Common myeloid progenitor, CD34-positive (primary cell): ENCODE measurements at regions not wholly inside any gene's neighbourhood (a gene's known extent, or its start where the extent isn't known, plus 50 kb on each side); places are given as distances from the start of the nearest gene placed in this dataset.

Source experiments
- CTCF ChIA-PET: fragments of 350-600 bp; sonication (Branson Sonifier 250); formaldehyde crosslinking; loops from one replicate; lab custom pipeline; 2021; ENCODE audit warnings: antibody characterized with exemption; lab: Charles Lee
- POLR2A ChIA-PET: fragments of 350-600 bp; sonication (Branson Sonifier 250); formaldehyde crosslinking; loops from one replicate; lab custom pipeline; 2021; ENCODE audit warnings: antibody characterized with exemption; lab: Charles Lee
- DNase-seq, 3 donors: peaks; one replicate each; pipeline versions ENCODE4 v3.0.0 to v3.0.0-alpha.2; 2013
- H3K27ac ChIP-seq, 2 experiments: 1 replicate in 1 of 2; 2 replicates in 1 of 2; pipeline ENCODE4 v1.7.0; 2013; ENCODE audit warnings: inconsistent platforms in 2 of 2, low read length in 2 of 2, mild to moderate bottlenecking in 2 of 2, low read depth in 1 of 2, moderate library complexity in 1 of 2; ENCODE audit not compliant: severe bottlenecking in 2 of 2, insufficient read depth in 1 of 2, poor library complexity in 1 of 2
- H3K27me3 ChIP-seq, 5 experiments: replicated peaks in 2 of 5; 1 replicate in 3 of 5; 2 replicates in 2 of 5; pipeline versions ENCODE4 v1.6.1 to v1.7.0; 2013; ENCODE audit warnings: low read length in 4 of 5, mild to moderate bottlenecking in 2 of 5, moderate library complexity in 2 of 5, inconsistent platforms in 1 of 5; ENCODE audit not compliant: insufficient read depth in 5 of 5, control insufficient read depth in 4 of 5
- H3K36me3 ChIP-seq, 4 experiments: 1 replicate in 2 of 4; 2 replicates in 2 of 4; pipeline versions ENCODE4 v1.6.1 to v1.7.0; 2013; ENCODE audit warnings: low read length in 3 of 4, control low read depth in 1 of 4, mild to moderate bottlenecking in 1 of 4; ENCODE audit not compliant: control insufficient read depth in 4 of 4, insufficient read depth in 4 of 4
- H3K4me1 ChIP-seq, 4 experiments: 1 replicate in 3 of 4; 2 replicates in 1 of 4; pipeline versions ENCODE4 v1.6.1 to v1.7.1; 2013; ENCODE audit warnings: low read length in 3 of 4, mild to moderate bottlenecking in 3 of 4, control low read depth in 1 of 4, inconsistent platforms in 1 of 4, moderate library complexity in 1 of 4; ENCODE audit not compliant: control insufficient read depth in 4 of 4, insufficient read depth in 4 of 4; ENCODE audit errors: control extremely low read depth in 1 of 4
- H3K4me3 ChIP-seq, 7 experiments: 1 replicate in 4 of 7; 2 replicates in 3 of 7; pipeline versions ENCODE4 v1.5.1 to v1.7.0; 2013; ENCODE audit warnings: mild to moderate bottlenecking in 7 of 7, low read length in 6 of 7, moderate library complexity in 6 of 7, inconsistent platforms in 2 of 7, low read depth in 2 of 7, control low read depth in 1 of 7; ENCODE audit not compliant: insufficient read depth in 4 of 7, control insufficient read depth in 1 of 7; ENCODE audit errors: extremely low read depth in 1 of 7
- H3K9me3 ChIP-seq, 5 experiments: 1 replicate in 4 of 5; 2 replicates in 1 of 5; pipeline versions ENCODE4 v1.6.1 to v1.7.1; 2013; ENCODE audit warnings: low read length in 4 of 5, mild to moderate bottlenecking in 2 of 5, inconsistent platforms in 1 of 5, low read depth in 1 of 5, moderate library complexity in 1 of 5; ENCODE audit not compliant: control insufficient read depth in 4 of 5, insufficient read depth in 2 of 5; ENCODE audit errors: control extremely low read depth in 1 of 5
- WGBS: methylation state at CpG from one replicate; pipeline ENCODE4 v1.1.5; 2013; ENCODE audit not compliant: insufficient coverage; 5-methylcytosine and 5-hydroxymethylcytosine counted together

DNA sequence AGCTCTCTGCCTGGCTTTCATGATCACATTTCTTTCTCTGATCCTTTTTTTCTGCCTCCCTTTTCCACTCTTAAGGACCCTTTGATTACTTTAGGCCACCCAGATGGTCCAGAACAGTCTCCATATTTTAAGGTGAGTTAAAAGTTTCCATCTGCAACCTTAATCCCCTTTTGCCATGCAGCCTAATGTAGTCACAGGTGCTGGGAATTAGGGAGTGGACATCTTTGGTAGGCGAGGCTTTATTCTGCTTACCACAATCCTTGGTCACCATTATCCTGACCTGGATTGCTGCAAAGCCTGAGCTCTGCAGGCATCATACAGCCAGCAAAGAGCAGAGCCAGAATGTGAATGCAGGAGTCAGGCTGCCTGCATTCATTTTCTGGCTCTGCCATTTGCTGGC, 95.9 kb downstream of the XCL2 start:
- Histone ChIP-seq H3K27ac (no peak overlapping the region), H3K27me3 (no peaks in the 10 kb centered on the region), H3K4me1 (no peaks in the 10 kb centered on the region), H3K36me3 (no peaks in the 10 kb centered on the region), H3K4me3 (no peak overlapping the region), H3K9me3 (peaks cover 0 to 4% (median 3%) of the 10 kb centered on the region in 5 experiments)
- 88% methylated on average over 1 of the region's 1 CpG for WGBS
- POLR2A ChIA-PET = no interaction called here
- DNase-seq = no peak
- CTCF ChIA-PET = interaction anchor here (2.0 kb wide), 1 partner anchor 8 kb away, joined by 5 read pairs; no protein-coding TSS in a partner anchor

DNA sequence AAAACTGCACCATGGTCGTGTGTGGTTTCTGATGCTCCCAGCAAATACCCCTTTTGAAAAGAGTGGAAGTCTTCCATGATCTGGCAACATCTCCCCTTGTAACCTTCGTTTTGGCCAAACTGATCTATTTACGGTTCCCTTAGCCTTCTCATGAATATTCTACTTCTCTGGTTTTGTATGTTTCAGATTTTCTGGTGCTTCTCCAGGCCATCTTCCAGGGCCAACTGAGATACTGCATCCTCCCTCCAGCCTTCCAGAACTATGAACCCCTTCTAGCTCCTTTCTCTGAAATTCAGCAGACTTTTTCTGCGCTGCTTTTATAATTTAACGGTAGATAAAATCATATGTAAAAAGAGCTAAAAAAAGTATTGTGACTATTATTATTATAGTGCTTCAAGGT, 97.7 kb downstream of the XCL2 start:
- 96% methylated on average over 3 of the region's 5 CpGs for WGBS
- ChIA-PET POLR2A (no interaction called here), CTCF (interaction anchor here (1.0 to 1.5 kb wide), 6 partner anchors 10 to 129 kb away, joined by 3 to 4 read pairs (median 3); no protein-coding TSS in a partner anchor)
- Histone ChIP-seq H3K27me3 (no peaks in the 10 kb centered on the region), H3K36me3 (no peaks in the 10 kb centered on the region), H3K4me3 (no peak overlapping the region), H3K27ac (no peak overlapping the region), H3K4me1 (no peaks in the 10 kb centered on the region), H3K9me3 (no peaks in the 10 kb centered on the region)
- DNase-seq = no peak

DNA sequence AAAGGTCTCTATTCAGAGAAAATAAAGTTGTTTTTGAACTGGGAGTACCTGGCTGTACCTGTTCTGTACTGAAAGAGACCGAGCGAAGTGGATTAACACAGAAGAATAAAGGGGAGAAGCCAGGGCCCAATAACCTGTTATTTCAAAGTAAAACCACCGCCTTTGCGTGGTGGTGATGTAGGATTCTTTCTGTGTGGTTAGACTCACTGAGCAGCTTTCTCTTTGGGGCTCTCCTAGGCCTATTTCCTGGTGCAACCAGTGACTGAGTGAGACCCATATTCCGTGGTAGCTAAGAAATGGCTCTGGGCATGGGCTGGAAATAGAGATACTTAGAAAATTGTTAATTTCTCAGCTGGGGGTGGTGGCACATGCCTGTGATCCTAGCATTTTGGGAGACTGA, 99.9 kb downstream of the XCL2 start:
- DNase-seq = no peak
- POLR2A ChIA-PET = interaction anchor here (0.6 kb wide), 2 partner anchors 60 to 1103 kb away, joined by 3 to 4 read pairs; no protein-coding TSS in a partner anchor
- Histone ChIP-seq H3K27me3 (no peaks in the 10 kb centered on the region), H3K9me3 (no peaks in the 10 kb centered on the region), H3K27ac (no peak overlapping the region), H3K36me3 (no peaks in the 10 kb centered on the region), H3K4me3 (no peak overlapping the region), H3K4me1 (peaks cover 3 to 11% (median 4%) of the 10 kb centered on the region in 4 experiments)
- CTCF ChIA-PET = interaction anchor here (0.8 to 6.2 kb wide), 4 partner anchors 13 to 160 kb away, joined by 3 to 40 read pairs (median 4); no protein-coding TSS in a partner anchor
- WGBS = 100% methylated on average over 4 of the region's 5 CpGs

DNA sequence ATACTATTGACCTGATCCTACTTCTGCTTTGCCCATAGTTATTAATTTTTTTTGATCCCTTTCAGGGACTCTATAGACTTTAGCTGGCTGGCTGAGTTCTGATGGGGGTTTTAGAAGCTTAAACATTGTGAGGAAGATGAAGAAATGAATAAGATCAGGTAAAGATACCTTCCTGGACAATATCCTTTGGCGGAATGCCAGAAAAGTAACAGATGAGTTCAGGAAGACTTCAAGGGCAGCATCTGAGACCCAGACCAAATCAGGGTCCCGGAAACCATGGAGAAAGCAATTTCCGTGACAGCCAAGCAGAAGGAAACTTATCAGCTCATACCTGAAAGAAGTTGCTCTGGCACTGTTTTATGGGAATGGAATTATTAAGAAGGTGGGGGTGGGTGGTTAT, 100.4 kb downstream of the XCL2 start:
- no peak overlapping the region for H3K27ac ChIP-seq
- H3K4me1 ChIP-seq = peaks cover 3 to 11% (median 4%) of the 10 kb centered on the region in 4 experiments
- H3K27me3 ChIP-seq = no peaks in the 10 kb centered on the region
- DNase-seq = no peak
- POLR2A ChIA-PET = interaction anchor here (0.6 kb wide), 1 partner anchor 61 kb away, joined by 4 read pairs; no protein-coding TSS in a partner anchor
- no peaks in the 10 kb centered on the region for H3K36me3 ChIP-seq
- WGBS = 100% methylated on average over 3 of the region's 3 CpGs
- H3K9me3 ChIP-seq = no peaks in the 10 kb centered on the region
- CTCF ChIA-PET = interaction anchor here (0.5 to 6.2 kb wide), 8 partner anchors 11 to 160 kb away, joined by 3 to 40 read pairs (median 5); no protein-coding TSS in a partner anchor
- no peak overlapping the region for H3K4me3 ChIP-seq

DNA sequence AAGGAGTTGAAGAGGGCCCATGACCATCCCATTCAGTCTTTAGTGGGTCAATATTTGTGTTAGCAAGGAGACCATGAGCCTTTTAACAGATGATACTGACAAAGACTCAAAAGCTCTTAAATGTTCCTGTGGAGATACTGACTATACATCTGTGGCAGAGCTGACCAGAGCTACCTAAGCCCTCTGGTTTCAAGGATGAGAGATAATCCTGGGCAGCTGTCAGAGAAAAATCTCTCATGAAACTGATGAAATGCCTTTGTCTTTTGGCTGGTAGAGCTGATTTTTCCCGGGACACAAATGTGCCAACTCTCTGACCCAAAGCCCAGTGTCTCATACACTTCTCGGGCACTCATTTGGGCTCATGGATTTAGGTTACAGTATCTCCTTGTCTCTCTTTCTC, 100.9 kb downstream of the XCL2 start:
- H3K36me3 ChIP-seq = no peaks in the 10 kb centered on the region
- ChIA-PET POLR2A (interaction anchor here (0.6 kb wide), 1 partner anchor 61 kb away, joined by 4 read pairs; no protein-coding TSS in a partner anchor), CTCF (interaction anchor here (0.5 to 6.2 kb wide), 9 partner anchors 11 to 161 kb away, joined by 3 to 40 read pairs (median 5); no protein-coding TSS in a partner anchor)
- H3K4me3 ChIP-seq = no peak overlapping the region
- no peak overlapping the region for H3K27ac ChIP-seq
- no peaks in the 10 kb centered on the region for H3K27me3 ChIP-seq
- DNase-seq = no peak
- 100% methylated on average over 1 of the region's 2 CpGs for WGBS
- no peaks in the 10 kb centered on the region for H3K9me3 ChIP-seq
- H3K4me1 ChIP-seq = peaks cover 3 to 11% (median 4%) of the 10 kb centered on the region in 4 experiments

DNA sequence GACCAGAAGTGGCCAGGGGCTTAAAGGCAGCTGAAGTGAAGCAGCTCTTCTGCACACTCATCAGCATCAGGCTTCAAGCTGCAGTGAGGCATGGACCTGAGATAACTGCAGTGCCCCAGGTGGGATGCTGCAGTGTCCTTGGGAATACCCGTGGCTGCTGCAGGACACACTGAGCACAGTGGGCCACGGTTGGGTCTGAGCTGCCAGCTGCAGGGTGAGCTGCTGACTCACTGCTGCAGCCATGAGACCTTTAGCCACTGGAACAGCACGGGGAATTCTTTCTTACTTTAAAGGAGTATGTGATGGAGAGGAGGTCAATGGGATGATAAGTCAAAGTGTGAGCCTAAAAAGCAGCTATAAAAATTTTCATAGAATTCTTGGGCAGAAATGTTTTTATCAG, 102.1 kb downstream of the XCL2 start:
- H3K4me1 ChIP-seq = peaks cover 3 to 11% (median 4%) of the 10 kb centered on the region in 4 experiments

More for the DNA sequence above, 102.1 kb downstream of the XCL2 start:
- Histone ChIP-seq H3K27ac (no peak overlapping the region), H3K4me3 (no peak overlapping the region), H3K27me3 (no peaks in the 10 kb centered on the region), H3K36me3 (no peaks in the 10 kb centered on the region), H3K9me3 (no peaks in the 10 kb centered on the region)
- POLR2A ChIA-PET = no interaction called here
- WGBS = 58% methylated on average over 3 of the region's 3 CpGs
- CTCF ChIA-PET = interaction anchor here (0.8 to 6.2 kb wide), 11 partner anchors 15 to 162 kb away, joined by 3 to 40 read pairs (median 5); no protein-coding TSS in a partner anchor
- no peak for DNase-seq
